ENCODE measurements at regions not wholly inside any gene's neighbourhood (a gene's known extent, or its start where the extent isn't known, plus 50 kb on each side); places are given as distances from the start of the nearest gene placed in this dataset.
"Not testable (repeated sequence)": the region's sequence is repeated elsewhere in the genome, so short reads cannot be mapped to it uniquely, and the experiment has no call there.

GRCh38 chr10:106043863-106044262 is 1120.6 kb downstream of the SORCS1 start:
- DNase-seq: no peak

- DNase-seq: no peak
These were observed 1126.3 kb downstream of the SORCS1 start for GRCh38 chr10:106038246-106038645.

GRCh38 chr10:106033065-106033464 is 1131.4 kb downstream of the SORCS1 start:
- no peak for DNase-seq

GRCh38 chr10:106032450-106033002 is 1132.0 kb downstream of the SORCS1 start:
- DNase-seq: no peak

GRCh38 chr10:106027240-106027639 is 1137.3 kb downstream of the SORCS1 start:
- no peak for DNase-seq

GRCh38 chr10:106025208-106025811 is 1139.2 kb downstream of the SORCS1 start:
- no peak for DNase-seq

GRCh38 chr10:106023329-106023728 is 1141.2 kb downstream of the SORCS1 start:
- DNase-seq: no peak

GRCh38 chr10:106019559-106019958 is 1144.9 kb downstream of the SORCS1 start:
- DNase-seq: not testable (repeated sequence)

GRCh38 chr10:106015369-106016199 is 1148.9 kb downstream of the SORCS1 start:
- DNase-seq: not testable (repeated sequence)

GRCh38 chr10:106011250-106011649 is 1153.3 kb downstream of the SORCS1 start:
- no peak for DNase-seq

- no peak for DNase-seq
These were observed 1163.8 kb downstream of the SORCS1 start for GRCh38 chr10:106000721-106001120.

GRCh38 chr10:105993609-105994008 is 1170.9 kb downstream of the SORCS1 start:
- DNase-seq: no peak

- no peak for DNase-seq
These were observed 1171.6 kb downstream of the SORCS1 start for GRCh38 chr10:105992928-105993327.

GRCh38 chr10:105990529-105990928 is 1174.0 kb downstream of the SORCS1 start:
- no peak for DNase-seq

GRCh38 chr10:105989995-105990394 is 1174.5 kb downstream of the SORCS1 start:
- DNase-seq: no peak

GRCh38 chr10:105988848-105989247 is 1175.7 kb downstream of the SORCS1 start:
- no peak for DNase-seq

- DNase-seq: no peak
These were observed 1177.4 kb downstream of the SORCS1 start for GRCh38 chr10:105986912-105987635.

- DNase-seq: no peak
These were observed 1178.0 kb downstream of the SORCS1 start for GRCh38 chr10:105986486-105986885.

- no peak for DNase-seq
These were observed 1181.8 kb downstream of the SORCS1 start for GRCh38 chr10:105982735-105983134.

- DNase-seq: no peak
These were observed 1182.8 kb downstream of the SORCS1 start for GRCh38 chr10:105981679-105982078.

- no peak for DNase-seq
These were observed 1189.6 kb downstream of the SORCS1 start for GRCh38 chr10:105974803-105975456.

- no peak for DNase-seq
These were observed 1190.6 kb downstream of the SORCS1 start for GRCh38 chr10:105973902-105974301.

- no peak for DNase-seq
These were observed 1191.1 kb downstream of the SORCS1 start for GRCh38 chr10:105973360-105973759.
